Neural cell (in vitro differentiated cells): ENCODE measurements at regions not wholly inside any gene's neighbourhood (a gene's known extent, or its start where the extent isn't known, plus 50 kb on each side); places are given as distances from the start of the nearest gene placed in this dataset.
"Not testable (repeated sequence)": the region's sequence is repeated elsewhere in the genome, so short reads cannot be mapped to it uniquely, and the experiment has no call there.

Experiments used
- CTCF ChIP-seq: fragments of 450-650 bp; IDR thresholded peaks from 2 replicates; pipeline ENCODE4 v1.5.1; 2014; ENCODE audit warnings: antibody characterized with exemption, mild to moderate bottlenecking, moderate library complexity; ENCODE audit not compliant: poor library complexity, severe bottlenecking
- EP300 ChIP-seq: fragments of 450-650 bp; conservative IDR thresholded peaks from 2 replicates; pipeline ENCODE4 v1.6.1; 2014; ENCODE audit warnings: antibody characterized with exemption, mild to moderate bottlenecking, moderate library complexity; ENCODE audit not compliant: poor library complexity, severe bottlenecking
- EZH2 ChIP-seq: fragments of 200-600, 300-800 bp; shearing (Covaris generic), sonication (generic); IDR thresholded peaks from 2 replicates; pipeline ENCODE4 v1.6.1; 2014; ENCODE audit warnings: antibody characterized with exemption, low read length, borderline replicate concordance, mild to moderate bottlenecking; ENCODE audit not compliant: insufficient read depth, poor library complexity, severe bottlenecking
- POLR2AphosphoS5 ChIP-seq: IDR thresholded peaks from 2 replicates; pipeline ENCODE4 v1.6.1; 2012
- RAD21 ChIP-seq: fragments of 450-650 bp; conservative IDR thresholded peaks from 2 replicates; pipeline ENCODE4 v1.6.1; 2014; ENCODE audit warnings: antibody characterized with exemption, mild to moderate bottlenecking, moderate library complexity
- REST ChIP-seq: IDR thresholded peaks from 2 replicates; pipeline ENCODE4 v1.6.1; 2012; ENCODE audit warnings: borderline replicate concordance
- TAF1 ChIP-seq: IDR thresholded peaks from 2 replicates; pipeline ENCODE4 v1.6.1; 2012; ENCODE audit warnings: low read depth

GRCh38 chr5:39611076-39611475 is 186.3 kb upstream of the DAB2 start:
- not testable (repeated sequence) for TF ChIP-seq POLR2AphosphoS5, CTCF, TAF1, EP300, EZH2, RAD21, REST
